IPS-NIHi11 (cell line): ENCODE measurements at regions not wholly inside any gene's neighbourhood (a gene's known extent, or its start where the extent isn't known, plus 50 kb on each side); places are given as distances from the start of the nearest gene placed in this dataset.
"Not testable (repeated sequence)": the region's sequence is repeated elsewhere in the genome, so short reads cannot be mapped to it uniquely, and the experiment has no call there.

Source experiments
- DNase-seq: peaks from one replicate; pipeline ENCODE4 v3.0.0; 2012; ENCODE audit warnings: mixed read lengths, low spot score

DNA sequence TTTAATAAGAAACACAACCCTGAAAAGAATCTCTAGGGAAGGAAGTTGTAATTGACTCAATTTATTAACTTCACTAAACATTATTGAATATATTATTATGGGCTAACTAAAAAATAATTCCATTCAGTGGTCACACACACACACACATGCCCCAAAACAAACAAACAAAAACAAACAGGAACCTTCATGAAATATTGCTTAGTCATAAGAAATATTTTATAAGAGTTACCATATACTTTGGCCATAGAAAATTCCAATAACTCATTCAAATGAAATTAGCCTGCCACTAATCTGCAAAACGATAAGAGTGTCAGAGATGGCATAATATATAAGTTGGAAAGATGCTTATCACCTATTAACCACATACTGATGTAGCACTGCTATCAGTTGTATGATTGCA, 268.4 kb upstream of the AMIGO2 start:
- DNase-seq: no peak

DNA sequence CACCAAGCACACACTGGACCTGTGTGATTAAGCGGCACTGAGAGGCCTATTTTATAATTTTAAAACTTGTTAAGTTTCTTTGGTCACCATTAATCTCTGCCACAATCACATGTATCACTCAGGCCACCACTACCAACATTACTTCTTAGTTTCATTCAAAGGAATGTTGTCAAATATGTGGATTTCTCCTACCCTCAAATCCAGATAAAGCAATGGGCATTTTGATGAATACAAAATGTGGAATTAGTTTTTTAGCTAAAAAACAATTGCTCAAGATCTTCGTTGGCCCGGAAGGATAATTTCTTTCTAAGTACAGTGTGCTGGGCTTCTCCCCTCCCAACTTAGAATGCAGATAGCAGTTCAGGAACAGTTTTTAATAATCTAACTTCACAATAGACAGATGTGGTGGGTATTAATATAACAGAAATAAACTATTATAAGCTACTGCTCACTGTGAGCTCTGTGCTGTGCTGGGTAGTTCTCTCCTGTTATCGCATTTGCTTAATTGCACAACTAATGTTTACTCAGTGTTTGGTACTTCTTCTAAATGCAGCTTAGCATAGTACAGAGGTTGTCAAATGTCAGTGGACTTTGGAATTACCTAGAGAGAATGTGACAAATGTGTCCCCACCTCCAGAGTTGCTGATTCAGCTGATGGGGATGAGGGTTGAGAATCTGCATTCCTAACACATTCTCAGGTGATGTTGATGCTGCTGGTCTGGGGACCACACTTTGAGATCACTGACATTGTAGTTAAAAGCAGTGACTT, 266.7 kb upstream of the AMIGO2 start:
- DNase-seq: no peak

GRCh38 chr12:47343684-47344567, 264.2 kb upstream of the AMIGO2 start:
- DNase-seq: no peak

- DNase-seq: no peak
These were observed 260.8 kb upstream of the AMIGO2 start for GRCh38 chr12:47340411-47341015.

DNA sequence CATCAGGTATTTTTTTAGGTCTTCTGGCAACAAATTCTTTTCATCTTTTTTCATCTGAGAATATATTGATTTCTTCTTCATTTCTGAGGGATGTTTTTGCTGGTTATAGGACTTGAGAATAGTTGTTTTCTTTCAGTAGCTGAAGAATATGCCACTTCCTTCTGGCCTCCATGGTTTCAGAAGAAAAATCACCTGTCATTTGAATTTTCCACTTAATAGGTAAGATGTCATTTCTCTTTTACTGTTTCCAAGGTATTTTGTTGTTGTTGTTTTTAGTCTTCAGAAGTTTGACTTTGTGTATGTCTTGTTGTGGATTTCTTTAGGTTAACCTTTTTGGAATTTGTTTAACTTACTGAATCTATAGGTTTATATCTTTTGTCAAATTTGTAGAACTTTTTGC, 257.8 kb upstream of the AMIGO2 start:
- DNase-seq: no peak

- not testable (repeated sequence) for DNase-seq
These were observed 253.6 kb upstream of the AMIGO2 start for GRCh38 chr12:47333271-47333858.

DNA sequence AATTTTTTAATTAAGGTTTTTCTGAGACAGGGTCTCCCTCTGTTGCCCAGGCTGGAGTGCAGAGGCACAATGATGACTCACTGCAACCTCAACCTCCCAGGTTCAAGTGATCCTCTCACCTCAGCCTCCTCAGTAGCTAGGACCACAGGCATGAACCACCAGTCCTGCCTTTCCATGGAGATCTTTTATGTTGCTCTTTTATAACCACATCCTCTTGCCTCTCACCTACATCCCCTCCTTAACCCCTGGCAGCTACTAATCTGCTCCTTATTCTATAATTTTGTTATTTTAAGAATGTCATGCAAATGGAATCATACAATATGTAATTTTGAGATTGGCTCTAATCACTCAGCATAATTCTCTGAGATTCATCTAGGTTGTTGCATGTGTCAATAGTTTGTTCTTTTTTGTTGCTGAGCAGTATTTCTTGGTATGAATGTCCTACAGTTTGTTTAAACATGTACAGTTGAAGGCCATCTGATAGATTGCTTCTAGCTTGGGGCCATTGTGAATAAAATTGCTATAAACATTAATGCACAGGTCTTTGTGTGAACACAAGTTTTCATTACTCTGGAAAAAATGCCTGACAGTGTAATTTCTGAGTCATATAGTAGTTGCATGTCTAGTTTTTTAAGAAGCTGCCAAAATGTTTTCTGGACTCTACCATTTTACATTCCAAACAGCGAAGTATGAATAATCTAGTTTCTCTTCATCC, 249.2 kb upstream of the AMIGO2 start:
- DNase-seq: no peak

GRCh38 chr12:47326190-47326589, 246.4 kb upstream of the AMIGO2 start:
- DNase-seq: no peak

GRCh38 chr12:47323802-47324201, 244.0 kb upstream of the AMIGO2 start:
- no peak for DNase-seq

DNA sequence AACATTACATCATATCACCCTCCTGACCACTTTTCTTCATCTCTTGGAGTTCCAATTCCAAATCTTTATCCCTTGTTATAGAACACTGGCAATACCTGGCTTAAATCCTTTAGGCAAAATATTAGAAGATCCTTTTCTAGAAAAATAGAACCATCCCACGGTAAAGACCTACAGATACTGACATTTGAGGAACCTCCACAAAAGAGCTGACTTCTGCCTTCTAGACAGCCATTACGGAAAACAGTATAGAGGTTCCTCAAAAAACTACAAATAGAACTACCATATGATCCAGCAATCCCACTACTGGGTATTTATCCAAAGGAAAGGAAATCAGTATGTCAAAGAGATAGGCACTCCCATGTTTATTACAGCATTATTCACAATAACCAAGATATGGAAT, 241.7 kb upstream of the AMIGO2 start:
- DNase-seq: no peak

- DNase-seq: no peak
These were observed 240.0 kb upstream of the AMIGO2 start for GRCh38 chr12:47319746-47320145.

GRCh38 chr12:47318963-47319362, 239.2 kb upstream of the AMIGO2 start:
- no peak for DNase-seq

DNA sequence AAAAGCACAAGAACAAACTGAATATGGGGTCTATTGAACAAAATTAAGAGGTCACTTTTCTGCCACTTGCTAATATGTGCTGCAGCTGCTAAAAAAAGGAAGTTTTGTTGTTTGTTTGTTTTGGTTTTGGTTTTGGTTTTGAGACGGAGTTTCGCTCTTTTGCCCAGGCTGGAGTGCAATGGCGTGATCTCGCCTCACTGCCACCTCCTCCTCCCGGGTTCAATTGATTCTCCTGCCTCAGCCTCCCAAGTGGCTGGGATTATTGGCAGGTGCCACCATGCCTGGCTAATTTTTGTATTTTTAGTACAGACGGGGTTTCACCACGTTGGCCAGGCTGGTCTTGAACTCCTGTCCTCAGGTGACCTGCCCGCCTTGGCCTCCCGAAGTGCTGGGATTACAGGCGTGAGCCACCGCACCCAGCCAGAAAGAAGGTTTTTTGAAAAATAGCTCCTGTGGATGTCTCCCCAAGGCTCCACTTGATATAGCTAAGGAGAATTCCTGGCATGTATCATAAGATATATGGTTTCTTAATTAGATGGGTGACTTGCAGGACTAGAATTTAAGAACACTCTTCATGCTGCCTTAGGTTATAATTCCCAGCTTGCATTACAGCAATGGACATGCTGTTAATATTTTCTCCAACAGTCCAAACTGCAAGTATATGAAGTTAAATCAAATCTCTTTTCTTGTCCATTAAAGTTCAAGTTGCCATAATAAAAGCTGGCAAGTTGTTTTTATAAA, 237.6 kb upstream of the AMIGO2 start:
- no peak for DNase-seq

DNA sequence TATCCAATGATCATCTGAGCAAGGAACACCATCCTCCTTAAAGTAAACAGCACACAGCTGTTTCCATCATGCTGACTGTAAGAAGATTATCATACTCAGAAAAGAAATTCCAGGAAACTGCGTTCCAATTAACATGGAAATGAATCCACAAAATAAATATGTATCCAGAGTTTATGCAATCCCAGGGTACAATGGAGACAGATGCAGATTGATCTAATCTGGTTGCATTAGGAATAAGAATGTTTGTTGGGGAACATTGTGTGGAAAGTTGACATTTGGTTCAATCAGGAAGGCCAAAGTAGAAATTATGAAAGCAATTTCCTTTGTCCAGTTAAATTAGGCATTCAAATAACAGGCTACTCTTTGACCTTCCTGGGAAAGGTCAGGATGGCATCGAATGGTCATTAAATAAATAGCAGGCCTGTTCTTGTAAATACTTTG, 236.9 kb upstream of the AMIGO2 start:
- DNase-seq: no peak

GRCh38 chr12:47314996-47315395, 235.2 kb upstream of the AMIGO2 start:
- no peak for DNase-seq

- DNase-seq: no peak
These were observed 233.2 kb upstream of the AMIGO2 start for GRCh38 chr12:47312808-47313426.

DNA sequence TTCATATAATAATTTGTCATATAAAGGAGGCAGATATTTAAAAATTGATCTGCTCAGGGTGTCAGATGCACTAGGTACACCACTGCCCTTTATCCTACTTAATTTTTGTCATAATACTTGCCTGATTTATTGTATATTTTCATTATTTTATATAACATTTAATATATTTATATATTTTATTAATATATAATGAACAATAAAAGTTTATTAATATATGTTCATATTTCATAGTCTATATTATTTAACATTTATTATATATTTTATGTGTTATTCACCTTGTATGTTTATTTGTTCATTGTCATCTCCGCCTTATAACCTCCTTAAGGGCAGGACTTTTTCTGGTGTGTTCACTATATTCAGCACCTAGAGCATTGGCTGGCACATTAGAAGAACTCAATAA, 232.4 kb upstream of the AMIGO2 start:
- DNase-seq: no peak

GRCh38 chr12:47311568-47311967, 231.8 kb upstream of the AMIGO2 start:
- DNase-seq: no peak

DNA sequence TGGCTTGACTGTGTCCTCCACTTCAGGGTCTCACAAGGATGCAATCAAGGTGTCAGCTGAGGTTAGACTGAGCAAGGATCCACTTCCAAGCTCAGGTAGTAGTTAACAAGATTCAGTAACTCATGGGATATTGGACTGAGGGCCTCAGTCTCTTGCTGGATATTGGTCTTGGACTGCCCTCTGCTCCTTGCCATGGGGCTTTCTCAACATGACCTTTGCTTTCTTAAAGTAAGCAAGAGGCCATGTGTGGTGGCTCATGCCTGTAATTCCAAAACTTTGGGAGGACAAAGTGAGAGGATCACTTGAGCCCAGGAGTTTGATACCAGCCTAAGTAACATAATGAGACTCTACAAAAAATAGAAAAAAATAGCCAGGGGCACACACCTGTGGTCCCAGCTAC, 231.3 kb upstream of the AMIGO2 start:
- no peak for DNase-seq

GRCh38 chr12:47308672-47309071, 228.9 kb upstream of the AMIGO2 start:
- DNase-seq: no peak
